ENCODE measurements at regions not wholly inside any gene's neighbourhood (a gene's known extent, or its start where the extent isn't known, plus 50 kb on each side); places are given as distances from the start of the nearest gene placed in this dataset.
A peak's percentile ranks its signal among the peaks of the same experiment; 100 is the strongest.

GRCh38 chr1:116854403-116854690, 55.4 kb upstream of the PTGFRN start:
- Histone ChIP-seq H3K36me3 (ENCODE audit: insufficient read depth, low read length) (no peaks in the 10 kb centered on the region), H3K9me3 (ENCODE audit: insufficient read depth, low read depth, low read length) (no peaks in the 10 kb centered on the region), H3K79me2 (ENCODE audit: insufficient read depth, low read length) (no peaks in the 10 kb centered on the region), H3K27ac (ENCODE audit: low read depth, low read length) (peak overlapping the region; percentile 68), H4K20me1 (ENCODE audit: insufficient read depth, low read length) (no peaks in the 10 kb centered on the region), H2AFZ (ENCODE audit: low read depth, low read length) (no peak overlapping the region), H3K4me2 (ENCODE audit: low read length) (peak overlapping the region; percentile 72), H3K4me1 (ENCODE audit: insufficient read depth, low read length) (peaks cover 55% of the 10 kb centered on the region), H3K9ac (ENCODE audit: low read length) (peak overlapping the region; percentile 49), H3K27me3 (ENCODE audit: insufficient read depth, low read length) (no peaks in the 10 kb centered on the region), H3K4me3 (ENCODE audit: insufficient read depth, low read depth, low read length) (no peak overlapping the region)
- H3K4me1 Mint-ChIP-seq (ENCODE audit: low read depth, unreplicated experiment), result peaks cover 66% of the 10 kb centered on the region
- H3K4me3 Mint-ChIP-seq (ENCODE audit: unreplicated experiment), result peak overlapping the region; percentile 16
- FAIRE-seq (no peak), DNase-seq (ENCODE audit: low read depth) (no peak)
- no peaks in the 10 kb centered on the region for H3K36me3 Mint-ChIP-seq (ENCODE audit: low read depth, unreplicated experiment)
- TF ChIP-seq EZH2 (IDR thresholded peaks at IDR 0.05; ENCODE audit: insufficient read depth, low read length), result no peak
- TF ChIP-seq CTCF (IDR thresholded peaks at IDR 0.05; ENCODE audit: insufficient read depth, low read depth, low read length), result no peak
- no peaks in the 10 kb centered on the region for H3K27me3 Mint-ChIP-seq (ENCODE audit: low read depth, unreplicated experiment)
- H3K9me3 Mint-ChIP-seq (ENCODE audit: unreplicated experiment), result peaks cover 4% of the 10 kb centered on the region
- H3K27ac Mint-ChIP-seq (ENCODE audit: unreplicated experiment), result peak overlapping the region; percentile 96

- H3K4me2 ChIP-seq (ENCODE audit: low read length), result peak overlapping the region; percentile 41
- H3K9me3 Mint-ChIP-seq (ENCODE audit: unreplicated experiment), result peaks cover 4% of the 10 kb centered on the region
- peaks cover 52% of the 10 kb centered on the region for H3K4me1 ChIP-seq (ENCODE audit: insufficient read depth, low read length)
- no peaks in the 10 kb centered on the region for H3K9me3 ChIP-seq (ENCODE audit: insufficient read depth, low read depth, low read length)
- FAIRE-seq (no peak), DNase-seq (ENCODE audit: low read depth) (no peak)
- H3K36me3 ChIP-seq (ENCODE audit: insufficient read depth, low read length), result no peaks in the 10 kb centered on the region
- H3K4me3 Mint-ChIP-seq (ENCODE audit: unreplicated experiment), result no peak overlapping the region
- H2AFZ ChIP-seq (ENCODE audit: low read depth, low read length), result no peak overlapping the region
- peak overlapping the region; percentile 28 for H3K9ac ChIP-seq (ENCODE audit: low read length)
- no peaks in the 10 kb centered on the region for H3K27me3 ChIP-seq (ENCODE audit: insufficient read depth, low read length)
- peak overlapping the region; percentile 96 for H3K27ac Mint-ChIP-seq (ENCODE audit: unreplicated experiment)
- H3K27me3 Mint-ChIP-seq (ENCODE audit: low read depth, unreplicated experiment), result no peaks in the 10 kb centered on the region
- H3K36me3 Mint-ChIP-seq (ENCODE audit: low read depth, unreplicated experiment), result no peaks in the 10 kb centered on the region
- peaks cover 64% of the 10 kb centered on the region for H3K4me1 Mint-ChIP-seq (ENCODE audit: low read depth, unreplicated experiment)
- H3K27ac ChIP-seq (ENCODE audit: low read depth, low read length), result peak overlapping the region; percentile 6
- TF ChIP-seq CTCF (IDR thresholded peaks at IDR 0.05; ENCODE audit: insufficient read depth, low read depth, low read length) (no peak), EZH2 (IDR thresholded peaks at IDR 0.05; ENCODE audit: insufficient read depth, low read length) (no peak)
- H3K79me2 ChIP-seq (ENCODE audit: insufficient read depth, low read length), result no peaks in the 10 kb centered on the region
- H3K4me3 ChIP-seq (ENCODE audit: insufficient read depth, low read depth, low read length), result no peak overlapping the region
- no peaks in the 10 kb centered on the region for H4K20me1 ChIP-seq (ENCODE audit: insufficient read depth, low read length)
Measured at GRCh38 chr1:116854716-116855115, 55.0 kb upstream of the PTGFRN start.

GRCh38 chr1:116855191-116855619, 54.5 kb upstream of the PTGFRN start:
- no peaks in the 10 kb centered on the region for H3K36me3 Mint-ChIP-seq (ENCODE audit: low read depth, unreplicated experiment)
- no peak overlapping the region for H3K27ac Mint-ChIP-seq (ENCODE audit: unreplicated experiment)
- no peak overlapping the region for H2AFZ ChIP-seq (ENCODE audit: low read depth, low read length)
- peaks cover 48% of the 10 kb centered on the region for H3K4me1 ChIP-seq (ENCODE audit: insufficient read depth, low read length)
- no peak for FAIRE-seq
- no peak overlapping the region for H3K4me3 Mint-ChIP-seq (ENCODE audit: unreplicated experiment)
- peaks cover 4% of the 10 kb centered on the region for H3K9me3 Mint-ChIP-seq (ENCODE audit: unreplicated experiment)
- peak overlapping the region; percentile 28 for H3K9ac ChIP-seq (ENCODE audit: low read length)
- H3K79me2 ChIP-seq (ENCODE audit: insufficient read depth, low read length), result no peaks in the 10 kb centered on the region
- peaks cover under 1% of the 10 kb centered on the region for H3K27me3 Mint-ChIP-seq (ENCODE audit: low read depth, unreplicated experiment)
- no peaks in the 10 kb centered on the region for H3K9me3 ChIP-seq (ENCODE audit: insufficient read depth, low read depth, low read length)
- H3K4me2 ChIP-seq (ENCODE audit: low read length), result peak overlapping the region; percentile 41
- H3K36me3 ChIP-seq (ENCODE audit: insufficient read depth, low read length), result no peaks in the 10 kb centered on the region
- H3K27me3 ChIP-seq (ENCODE audit: insufficient read depth, low read length), result no peaks in the 10 kb centered on the region
- H4K20me1 ChIP-seq (ENCODE audit: insufficient read depth, low read length), result no peaks in the 10 kb centered on the region
- peak; percentile 46 for DNase-seq (ENCODE audit: low read depth)
- peak overlapping the region; percentile 6 for H3K27ac ChIP-seq (ENCODE audit: low read depth, low read length)
- no peak overlapping the region for H3K4me3 ChIP-seq (ENCODE audit: insufficient read depth, low read depth, low read length)
- peaks cover 60% of the 10 kb centered on the region for H3K4me1 Mint-ChIP-seq (ENCODE audit: low read depth, unreplicated experiment)
- TF ChIP-seq EZH2 (IDR thresholded peaks at IDR 0.05; ENCODE audit: insufficient read depth, low read length), result no peak
- TF ChIP-seq CTCF (IDR thresholded peaks at IDR 0.05; ENCODE audit: insufficient read depth, low read depth, low read length), result no peak

Data from astrocyte (in vitro differentiated cells and primary cell).